ENCODE measurements at regions not wholly inside any gene's neighbourhood (a gene's known extent, or its start where the extent isn't known, plus 50 kb on each side); places are given as distances from the start of the nearest gene placed in this dataset.

- no peak for DNase-seq (ENCODE audit: extremely low read depth, low read depth)
Observed at GRCh38 chr18:27899893-27900292, 277.0 kb downstream of the CDH2 start.

GRCh38 chr18:27894746-27895145 is 282.2 kb downstream of the CDH2 start:
- DNase-seq (ENCODE audit: extremely low read depth, low read depth), result no peak

GRCh38 chr18:27887711-27888495 is 289.0 kb downstream of the CDH2 start:
- no peak for DNase-seq (ENCODE audit: extremely low read depth, low read depth)

GRCh38 chr18:27887287-27887686 is 289.6 kb downstream of the CDH2 start:
- DNase-seq (ENCODE audit: extremely low read depth, low read depth), result no peak

- no peak for DNase-seq (ENCODE audit: extremely low read depth, low read depth)
Observed at GRCh38 chr18:27879540-27879939, 297.4 kb downstream of the CDH2 start.

- no peak for DNase-seq (ENCODE audit: extremely low read depth, low read depth)
Observed at GRCh38 chr18:27871726-27872125, 305.2 kb downstream of the CDH2 start.

- DNase-seq (ENCODE audit: extremely low read depth, low read depth), result no peak
Observed at GRCh38 chr18:27869735-27870134, 307.2 kb downstream of the CDH2 start.

GRCh38 chr18:27865431-27865830 is 311.5 kb downstream of the CDH2 start:
- no peak for DNase-seq (ENCODE audit: extremely low read depth, low read depth)

GRCh38 chr18:27863780-27864430 is 313.0 kb downstream of the CDH2 start:
- no peak for DNase-seq (ENCODE audit: extremely low read depth, low read depth)

- DNase-seq (ENCODE audit: extremely low read depth, low read depth), result no peak
Observed at GRCh38 chr18:27862041-27862682, 314.8 kb downstream of the CDH2 start.

GRCh38 chr18:27861539-27861938 is 315.4 kb downstream of the CDH2 start:
- no peak for DNase-seq (ENCODE audit: extremely low read depth, low read depth)

- DNase-seq (ENCODE audit: extremely low read depth, low read depth), result no peak
Observed at GRCh38 chr18:27860701-27861107, 316.2 kb downstream of the CDH2 start.

GRCh38 chr18:27860011-27860410 is 316.9 kb downstream of the CDH2 start:
- DNase-seq (ENCODE audit: extremely low read depth, low read depth), result no peak

- no peak for DNase-seq (ENCODE audit: extremely low read depth, low read depth)
Observed at GRCh38 chr18:27856820-27857219, 320.1 kb downstream of the CDH2 start.

GRCh38 chr18:27855486-27855885 is 321.4 kb downstream of the CDH2 start:
- no peak for DNase-seq (ENCODE audit: extremely low read depth, low read depth)

- DNase-seq (ENCODE audit: extremely low read depth, low read depth), result no peak
Observed at GRCh38 chr18:27854631-27855030, 322.3 kb downstream of the CDH2 start.

- DNase-seq (ENCODE audit: extremely low read depth, low read depth), result no peak
Observed at GRCh38 chr18:27848336-27848735, 328.6 kb downstream of the CDH2 start.

GRCh38 chr18:27847412-27847811 is 329.5 kb downstream of the CDH2 start:
- DNase-seq (ENCODE audit: extremely low read depth, low read depth), result no peak

- no peak for DNase-seq (ENCODE audit: extremely low read depth, low read depth)
Observed at GRCh38 chr18:27845897-27846296, 331.0 kb downstream of the CDH2 start.

GRCh38 chr18:27843783-27844777 is 332.9 kb downstream of the CDH2 start:
- DNase-seq (ENCODE audit: extremely low read depth, low read depth), result no peak

GRCh38 chr18:27839141-27839540 is 337.8 kb downstream of the CDH2 start:
- DNase-seq (ENCODE audit: extremely low read depth, low read depth), result no peak
